Esophagus squamous epithelium (tissue), 4 donors: ENCODE measurements at regions not wholly inside any gene's neighbourhood (a gene's known extent, or its start where the extent isn't known, plus 50 kb on each side); places are given as distances from the start of the nearest gene placed in this dataset.

Source experiments
- POLR2A ChIP-seq, 4 donors: fragments of 450-650 bp; IDR thresholded peaks; one replicate each; pipeline ENCODE4 v1.6.1; 2017; ENCODE audit warnings: antibody characterized with exemption in 4 of 4, mild to moderate bottlenecking in 4 of 4, moderate library complexity in 3 of 4
- TF ChIP-seq, protein P1 (sequence below), 6 experiments: fragments of 450-650 bp in 4 of 6; fragments of 200-600 bp in 2 of 6; sonication (generic) in 2 of 6; IDR thresholded peaks; one replicate each; pipeline ENCODE4 v1.5.1; 2016 to 2019; ENCODE audit warnings: antibody characterized with exemption in 6 of 6, mild to moderate bottlenecking in 4 of 6, moderate library complexity in 4 of 6

DNA sequence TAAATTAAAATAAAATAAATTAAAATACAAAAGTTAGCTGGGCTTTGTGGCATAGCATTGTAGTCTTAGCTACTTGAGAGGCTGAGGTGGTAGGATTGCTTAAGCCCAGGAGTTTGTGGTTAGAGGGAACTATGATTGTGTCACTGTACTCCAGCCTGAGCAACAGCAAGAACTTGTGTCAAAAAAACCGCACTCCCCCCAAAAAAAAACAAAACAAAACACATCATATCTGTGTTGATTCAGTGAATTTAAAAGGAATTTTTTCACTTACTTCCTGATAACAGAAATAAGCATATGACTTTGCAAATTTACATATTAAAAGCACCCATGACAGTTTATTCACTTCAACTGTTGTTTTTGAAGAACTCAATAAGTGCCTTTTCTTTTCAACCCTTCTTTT lies 68.1 kb upstream of the PELI1 start:
- TF ChIP-seq, protein P1, sequence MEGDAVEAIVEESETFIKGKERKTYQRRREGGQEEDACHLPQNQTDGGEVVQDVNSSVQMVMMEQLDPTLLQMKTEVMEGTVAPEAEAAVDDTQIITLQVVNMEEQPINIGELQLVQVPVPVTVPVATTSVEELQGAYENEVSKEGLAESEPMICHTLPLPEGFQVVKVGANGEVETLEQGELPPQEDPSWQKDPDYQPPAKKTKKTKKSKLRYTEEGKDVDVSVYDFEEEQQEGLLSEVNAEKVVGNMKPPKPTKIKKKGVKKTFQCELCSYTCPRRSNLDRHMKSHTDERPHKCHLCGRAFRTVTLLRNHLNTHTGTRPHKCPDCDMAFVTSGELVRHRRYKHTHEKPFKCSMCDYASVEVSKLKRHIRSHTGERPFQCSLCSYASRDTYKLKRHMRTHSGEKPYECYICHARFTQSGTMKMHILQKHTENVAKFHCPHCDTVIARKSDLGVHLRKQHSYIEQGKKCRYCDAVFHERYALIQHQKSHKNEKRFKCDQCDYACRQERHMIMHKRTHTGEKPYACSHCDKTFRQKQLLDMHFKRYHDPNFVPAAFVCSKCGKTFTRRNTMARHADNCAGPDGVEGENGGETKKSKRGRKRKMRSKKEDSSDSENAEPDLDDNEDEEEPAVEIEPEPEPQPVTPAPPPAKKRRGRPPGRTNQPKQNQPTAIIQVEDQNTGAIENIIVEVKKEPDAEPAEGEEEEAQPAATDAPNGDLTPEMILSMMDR (IDR thresholded peaks at IDR 0.05) = no peak
- TF ChIP-seq POLR2A (IDR thresholded peaks at IDR 0.05) = no peak
